ENCODE measurements at regions not wholly inside any gene's neighbourhood (a gene's known extent, or its start where the extent isn't known, plus 50 kb on each side); places are given as distances from the start of the nearest gene placed in this dataset.
"Not testable (repeated sequence)": the region's sequence is repeated elsewhere in the genome, so short reads cannot be mapped to it uniquely, and the experiment has no call there.

DNA sequence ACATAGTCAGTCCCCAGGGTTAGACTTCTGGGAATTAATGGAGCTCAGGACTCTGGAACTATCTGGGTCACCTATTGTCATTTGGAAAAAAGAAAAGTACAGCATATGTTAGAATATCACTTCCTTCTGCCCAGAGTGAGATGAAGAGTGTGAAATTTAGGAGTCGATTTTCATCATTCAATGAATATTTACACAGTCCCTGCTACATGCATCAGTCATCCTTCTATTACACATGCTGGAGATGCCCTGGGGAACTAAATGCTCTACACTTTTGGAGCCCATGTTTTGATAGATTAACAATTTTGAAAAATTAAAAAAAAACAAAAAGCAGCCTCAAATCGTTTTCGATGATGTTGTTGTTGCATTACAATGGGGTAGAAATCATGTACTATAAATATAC, 315.4 kb downstream of the ALDH8A1 start:
- no peak overlapping the region for H3K4me3 ChIP-seq (ENCODE audit: low read length)
- TF ChIP-seq, protein P1, sequence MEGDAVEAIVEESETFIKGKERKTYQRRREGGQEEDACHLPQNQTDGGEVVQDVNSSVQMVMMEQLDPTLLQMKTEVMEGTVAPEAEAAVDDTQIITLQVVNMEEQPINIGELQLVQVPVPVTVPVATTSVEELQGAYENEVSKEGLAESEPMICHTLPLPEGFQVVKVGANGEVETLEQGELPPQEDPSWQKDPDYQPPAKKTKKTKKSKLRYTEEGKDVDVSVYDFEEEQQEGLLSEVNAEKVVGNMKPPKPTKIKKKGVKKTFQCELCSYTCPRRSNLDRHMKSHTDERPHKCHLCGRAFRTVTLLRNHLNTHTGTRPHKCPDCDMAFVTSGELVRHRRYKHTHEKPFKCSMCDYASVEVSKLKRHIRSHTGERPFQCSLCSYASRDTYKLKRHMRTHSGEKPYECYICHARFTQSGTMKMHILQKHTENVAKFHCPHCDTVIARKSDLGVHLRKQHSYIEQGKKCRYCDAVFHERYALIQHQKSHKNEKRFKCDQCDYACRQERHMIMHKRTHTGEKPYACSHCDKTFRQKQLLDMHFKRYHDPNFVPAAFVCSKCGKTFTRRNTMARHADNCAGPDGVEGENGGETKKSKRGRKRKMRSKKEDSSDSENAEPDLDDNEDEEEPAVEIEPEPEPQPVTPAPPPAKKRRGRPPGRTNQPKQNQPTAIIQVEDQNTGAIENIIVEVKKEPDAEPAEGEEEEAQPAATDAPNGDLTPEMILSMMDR (conservative IDR thresholded peaks at IDR 0.05; ENCODE audit: low read depth, low read length) = no peak
- no peak for DNase-seq (ENCODE audit: low read depth)

DNA sequence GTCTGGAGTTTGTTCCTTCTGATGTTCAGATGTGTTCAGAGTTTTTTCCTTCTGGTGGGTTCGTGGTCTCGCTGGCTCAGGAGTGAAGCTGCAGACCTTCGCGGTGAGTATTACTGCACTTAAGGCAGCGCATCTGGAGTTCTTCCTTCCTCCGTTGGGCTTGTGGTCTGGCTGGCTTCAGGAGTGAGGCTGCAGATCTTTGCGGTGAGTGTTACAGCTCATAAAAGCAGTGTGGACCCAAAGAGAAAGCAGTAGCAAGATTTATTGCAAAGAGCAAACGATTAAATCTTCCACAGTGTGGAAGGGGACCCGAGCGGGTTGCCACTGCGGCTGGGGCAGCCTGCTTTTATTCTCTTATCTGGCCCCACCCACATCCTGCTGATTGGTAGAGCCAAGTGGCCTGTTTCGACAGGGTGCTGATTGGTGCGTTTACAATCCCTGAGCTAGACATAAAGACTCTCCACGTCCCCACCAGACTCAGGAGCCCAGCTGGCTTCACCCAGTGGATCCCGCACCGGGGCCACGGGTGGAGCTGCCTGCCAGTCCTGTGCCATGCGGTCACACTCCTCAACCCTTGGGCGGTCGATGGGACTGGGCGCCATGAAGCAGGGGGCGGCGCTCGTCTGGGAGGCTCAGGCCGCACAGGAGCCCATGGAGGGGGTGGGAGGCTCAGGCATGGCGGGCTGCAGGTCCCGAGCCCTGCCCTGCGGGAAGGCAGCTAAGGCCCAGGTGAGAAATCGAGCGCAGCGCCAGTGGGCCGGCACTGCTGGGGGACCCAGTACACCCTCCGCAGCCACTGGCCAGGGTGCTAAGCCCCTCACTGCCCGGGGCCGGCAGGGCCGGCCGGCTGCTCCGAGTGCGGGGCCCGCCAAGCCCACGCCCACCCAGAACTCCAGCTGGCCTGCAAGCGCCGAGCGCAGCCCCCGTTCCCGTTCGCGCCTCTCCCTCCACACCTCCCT, 315.3 kb upstream of the SGK1 start:
- H3K4me3 ChIP-seq (ENCODE audit: low read length); DNase-seq (ENCODE audit: low read depth): not testable (repeated sequence)

DNA sequence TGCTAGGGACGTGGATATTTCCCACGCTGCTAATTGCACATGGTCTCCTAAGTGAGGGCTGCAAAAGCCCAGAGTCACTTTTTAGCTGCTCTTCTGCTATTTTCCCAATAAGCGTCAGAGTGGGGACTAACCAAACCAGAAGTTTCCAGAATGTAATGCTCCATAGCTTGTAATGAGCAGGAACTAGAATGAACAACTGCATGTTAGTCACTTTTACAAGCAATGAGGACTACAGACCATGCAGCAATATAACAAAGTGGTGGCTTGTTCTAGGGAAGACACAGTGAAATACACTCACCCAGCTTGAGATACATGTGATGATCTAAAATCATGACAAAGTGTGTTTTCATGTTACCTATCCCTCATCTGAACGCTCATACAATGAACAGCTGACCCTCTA, 314.1 kb upstream of the SGK1 start:
- DNase-seq (ENCODE audit: low read depth) = no peak
- H3K4me3 ChIP-seq (ENCODE audit: low read length) = no peak overlapping the region
- TF ChIP-seq, protein P1 (conservative IDR thresholded peaks at IDR 0.05; ENCODE audit: low read depth, low read length) = no peak

DNA sequence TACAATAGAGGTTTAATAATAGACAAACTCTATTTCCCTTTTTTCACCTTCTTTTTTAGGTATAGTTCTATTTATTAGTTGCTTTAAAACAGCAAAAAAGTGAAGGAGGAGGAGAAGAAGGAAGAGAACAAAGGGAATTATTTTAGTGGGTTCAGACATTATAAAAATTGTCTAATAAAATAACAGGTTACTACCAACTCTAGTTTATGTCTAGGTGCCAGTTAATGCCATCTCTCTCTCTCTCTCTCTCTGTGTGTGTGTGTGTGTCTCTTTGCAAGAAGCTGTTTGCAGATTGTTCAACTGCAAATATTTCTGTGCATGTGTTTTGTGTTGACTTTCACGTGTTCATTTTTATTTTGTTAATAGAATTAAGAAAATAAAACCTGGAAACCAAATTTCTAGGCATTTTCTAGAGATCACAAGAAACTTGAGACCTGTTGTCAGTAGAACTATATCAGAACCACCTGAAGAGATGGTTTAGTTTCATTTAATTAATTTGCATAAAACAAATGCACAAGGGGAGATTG, 313.5 kb upstream of the SGK1 start:
- no peak overlapping the region for H3K4me3 ChIP-seq (ENCODE audit: low read length)
- no peak for DNase-seq (ENCODE audit: low read depth)
- TF ChIP-seq, protein P1 (conservative IDR thresholded peaks at IDR 0.05; ENCODE audit: low read depth, low read length) = no peak

DNA sequence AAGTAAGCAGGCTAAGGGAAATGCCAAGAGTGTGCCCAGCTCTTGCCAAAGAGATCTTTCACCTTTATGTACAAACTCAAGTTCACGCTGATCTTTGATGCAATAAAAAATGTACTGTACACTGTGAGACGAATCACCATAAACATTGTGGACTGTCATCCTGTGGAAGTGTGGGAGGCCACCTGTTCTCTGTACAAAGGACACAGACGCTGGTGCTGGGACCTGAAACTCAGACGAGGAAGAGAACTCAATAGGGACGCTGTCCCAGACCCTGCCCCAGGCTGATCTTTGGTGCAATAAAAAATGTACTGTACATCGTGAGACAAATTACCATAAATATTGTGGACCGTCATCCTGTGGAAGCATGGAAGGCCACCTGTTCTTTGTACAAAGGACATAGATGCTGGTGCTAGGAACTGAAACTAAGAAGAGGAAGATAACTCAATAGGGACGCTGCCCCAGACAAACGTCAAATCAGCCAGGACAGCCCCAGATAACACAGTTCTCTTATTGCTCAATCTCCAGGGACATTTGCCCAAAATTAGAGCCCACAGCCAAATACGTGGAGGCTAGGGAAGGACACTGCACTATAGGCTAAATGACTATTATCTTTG, 312.7 kb upstream of the SGK1 start:
- no peak overlapping the region for H3K4me3 ChIP-seq (ENCODE audit: low read length)
- no peak for DNase-seq (ENCODE audit: low read depth)
- TF ChIP-seq, protein P1 (conservative IDR thresholded peaks at IDR 0.05; ENCODE audit: low read depth, low read length) = no peak

DNA sequence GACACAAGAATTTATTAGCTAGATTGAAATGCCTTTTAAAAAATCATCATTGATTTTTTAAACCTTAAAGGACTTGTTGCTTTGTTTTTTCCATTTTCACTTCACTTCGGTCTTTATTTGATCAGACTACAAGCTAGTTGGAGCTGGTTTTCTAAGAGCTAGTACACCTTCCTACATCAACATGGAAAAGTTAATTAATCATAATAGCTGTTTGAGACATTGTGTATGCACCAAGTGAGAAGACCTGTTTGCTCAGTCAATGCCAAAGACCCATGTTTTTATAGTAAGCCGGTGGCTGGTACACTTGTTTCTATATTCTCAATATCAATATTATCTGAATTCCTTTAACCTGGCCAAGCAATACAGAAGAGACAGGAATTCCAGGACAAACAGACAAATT, 310.2 kb upstream of the SGK1 start:
- TF ChIP-seq, protein P1 (conservative IDR thresholded peaks at IDR 0.05; ENCODE audit: low read depth, low read length) = no peak
- H3K4me3 ChIP-seq (ENCODE audit: low read length) = no peak overlapping the region
- no peak for DNase-seq (ENCODE audit: low read depth)

DNA sequence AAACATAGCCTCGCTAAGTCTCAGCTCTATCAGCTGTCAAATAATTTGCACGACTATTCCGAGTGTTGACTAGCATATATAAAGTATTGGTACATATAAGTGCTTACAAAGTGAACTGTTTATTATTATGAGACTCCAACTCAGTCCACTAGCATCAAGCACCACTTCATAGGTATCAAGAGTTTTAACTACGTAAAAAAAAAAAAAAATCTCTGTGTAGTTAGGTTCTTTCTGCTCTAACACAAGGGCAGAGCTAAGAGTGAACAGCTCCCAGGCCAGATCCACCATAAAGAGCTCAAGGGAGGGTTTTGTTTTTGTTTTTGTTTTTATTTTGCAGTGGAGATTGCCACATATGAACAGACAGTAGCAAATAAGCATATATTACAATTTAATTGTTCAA, 309.8 kb upstream of the SGK1 start:
- DNase-seq (ENCODE audit: low read depth) = no peak
- TF ChIP-seq, protein P1 (conservative IDR thresholded peaks at IDR 0.05; ENCODE audit: low read depth, low read length) = no peak
- H3K4me3 ChIP-seq (ENCODE audit: low read length) = no peak overlapping the region

Data from retinal pigment epithelial cell (primary cell).